ENCODE measurements at regions not wholly inside any gene's neighbourhood (a gene's known extent, or its start where the extent isn't known, plus 50 kb on each side); places are given as distances from the start of the nearest gene placed in this dataset.

DNA sequence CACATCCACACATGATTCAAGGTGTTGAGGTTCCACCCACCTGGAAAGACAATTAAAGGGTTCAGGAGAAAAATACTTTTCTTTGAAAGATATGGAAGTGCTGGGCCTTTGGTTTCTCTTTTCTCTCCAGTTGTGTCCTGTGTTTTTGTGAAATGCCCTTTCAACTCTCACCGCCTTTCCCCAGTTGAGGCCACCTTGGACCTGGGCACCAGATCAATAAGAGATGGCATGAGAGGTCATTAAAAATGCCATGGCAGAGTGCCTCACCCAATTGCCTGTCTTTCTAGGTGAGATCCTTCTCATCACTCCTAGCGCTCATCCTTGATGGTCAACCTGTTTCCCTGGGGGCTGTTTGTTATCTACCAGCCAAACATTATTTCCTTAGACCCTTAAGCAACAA, 453.9 kb downstream of the TSN start:
- TF ChIP-seq POLR2A (IDR thresholded peaks at IDR 0.05; ENCODE audit: low read length), result no peak
- TF ChIP-seq GATA1 (IDR thresholded peaks at IDR 0.05; ENCODE audit: low read depth, low read length), result no peak
